H7 (cell line): ENCODE measurements at regions not wholly inside any gene's neighbourhood (a gene's known extent, or its start where the extent isn't known, plus 50 kb on each side); places are given as distances from the start of the nearest gene placed in this dataset.
"Not testable (repeated sequence)": the region's sequence is repeated elsewhere in the genome, so short reads cannot be mapped to it uniquely, and the experiment has no call there.

Experiments used
- DNase-seq: peaks from one replicate; pipeline ENCODE4 v3.0.0; 2012
- H3K27me3 ChIP-seq: 2 replicates; pipeline ENCODE4 v1.6.0; 2011; ENCODE audit warnings: mild to moderate bottlenecking, low read length; ENCODE audit not compliant: control insufficient read depth, insufficient read depth
- H3K36me3 ChIP-seq: replicated peaks from 2 replicates; pipeline ENCODE4 v1.5.1; 2011; ENCODE audit warnings: low read length; ENCODE audit not compliant: control insufficient read depth, insufficient read depth
- H3K4me3 ChIP-seq: 2 replicates; pipeline ENCODE4 v1.5.1; 2011; ENCODE audit warnings: low read depth, mild to moderate bottlenecking, control low read depth, low read length, moderate library complexity; ENCODE audit not compliant: insufficient read depth

GRCh38 chr10:35937546-35937945 is 295.4 kb upstream of the FZD8 start:
- Histone ChIP-seq H3K4me3 (no peak overlapping the region), H3K27me3 (no peaks in the 10 kb centered on the region), H3K36me3 (no peaks in the 10 kb centered on the region)
- DNase-seq = no peak

GRCh38 chr10:35934642-35934995 is 292.5 kb upstream of the FZD8 start:
- Histone ChIP-seq H3K27me3 (no peaks in the 10 kb centered on the region), H3K4me3 (no peak overlapping the region), H3K36me3 (no peaks in the 10 kb centered on the region)
- no peak for DNase-seq

GRCh38 chr10:35933940-35934641 is 292.0 kb upstream of the FZD8 start:
- DNase-seq = no peak
- H3K27me3 ChIP-seq = no peaks in the 10 kb centered on the region
- H3K36me3 ChIP-seq = no peaks in the 10 kb centered on the region
- no peak overlapping the region for H3K4me3 ChIP-seq

GRCh38 chr10:35933491-35933890 is 291.4 kb upstream of the FZD8 start:
- Histone ChIP-seq H3K4me3 (no peak overlapping the region), H3K36me3 (no peaks in the 10 kb centered on the region), H3K27me3 (no peaks in the 10 kb centered on the region)
- no peak for DNase-seq

- H3K36me3 ChIP-seq, H3K27me3 ChIP-seq, H3K4me3 ChIP-seq, DNase-seq: not testable (repeated sequence)
Measured at GRCh38 chr10:35929962-35930361, 287.9 kb upstream of the FZD8 start.

DNA sequence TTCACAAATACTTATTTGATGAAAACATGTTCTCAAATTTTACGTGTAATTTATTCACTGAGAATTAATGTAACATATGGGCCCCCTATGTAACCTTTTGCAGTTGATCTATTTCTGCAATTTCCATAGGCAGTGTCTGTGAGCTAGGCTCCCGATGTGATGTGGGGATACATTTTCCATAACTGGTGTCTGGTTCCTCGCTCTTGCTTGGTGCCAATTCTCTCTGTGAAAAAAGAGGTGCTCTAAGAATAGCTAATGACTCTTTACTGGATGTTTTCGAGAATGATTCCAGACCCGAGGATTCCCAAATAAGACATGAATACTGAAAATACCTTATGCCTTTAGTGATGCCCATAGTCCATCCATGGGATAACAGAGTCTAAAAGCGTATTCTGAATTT is 286.7 kb upstream of the FZD8 start:
- H3K27me3 ChIP-seq = no peaks in the 10 kb centered on the region
- no peaks in the 10 kb centered on the region for H3K36me3 ChIP-seq
- no peak for DNase-seq
- H3K4me3 ChIP-seq = no peak overlapping the region

GRCh38 chr10:35927990-35928488 is 285.9 kb upstream of the FZD8 start:
- Histone ChIP-seq H3K27me3 (no peaks in the 10 kb centered on the region), H3K4me3 (no peak overlapping the region), H3K36me3 (no peaks in the 10 kb centered on the region)
- DNase-seq = no peak

- no peak for DNase-seq
- Histone ChIP-seq H3K27me3 (no peaks in the 10 kb centered on the region), H3K4me3 (no peak overlapping the region), H3K36me3 (no peaks in the 10 kb centered on the region)
Measured at GRCh38 chr10:35927341-35927740, 285.2 kb upstream of the FZD8 start.

GRCh38 chr10:35926846-35927245 is 284.8 kb upstream of the FZD8 start:
- Histone ChIP-seq H3K36me3 (no peaks in the 10 kb centered on the region), H3K27me3 (no peaks in the 10 kb centered on the region), H3K4me3 (no peak overlapping the region)
- no peak for DNase-seq

- Histone ChIP-seq H3K36me3 (no peaks in the 10 kb centered on the region), H3K27me3 (no peaks in the 10 kb centered on the region), H3K4me3 (no peak overlapping the region)
- DNase-seq = no peak
Measured at GRCh38 chr10:35925493-35925892, 283.4 kb upstream of the FZD8 start.

- no peaks in the 10 kb centered on the region for H3K36me3 ChIP-seq
- DNase-seq = no peak
- no peaks in the 10 kb centered on the region for H3K27me3 ChIP-seq
- no peak overlapping the region for H3K4me3 ChIP-seq
Measured at GRCh38 chr10:35924759-35925158, 282.7 kb upstream of the FZD8 start.

GRCh38 chr10:35922876-35923600 is 280.9 kb upstream of the FZD8 start:
- DNase-seq = no peak
- Histone ChIP-seq H3K4me3 (no peak overlapping the region), H3K27me3 (no peaks in the 10 kb centered on the region), H3K36me3 (no peaks in the 10 kb centered on the region)

- no peak overlapping the region for H3K4me3 ChIP-seq
- no peaks in the 10 kb centered on the region for H3K27me3 ChIP-seq
- no peak for DNase-seq
- no peaks in the 10 kb centered on the region for H3K36me3 ChIP-seq
Measured at GRCh38 chr10:35921866-35922350, 279.8 kb upstream of the FZD8 start.

DNA sequence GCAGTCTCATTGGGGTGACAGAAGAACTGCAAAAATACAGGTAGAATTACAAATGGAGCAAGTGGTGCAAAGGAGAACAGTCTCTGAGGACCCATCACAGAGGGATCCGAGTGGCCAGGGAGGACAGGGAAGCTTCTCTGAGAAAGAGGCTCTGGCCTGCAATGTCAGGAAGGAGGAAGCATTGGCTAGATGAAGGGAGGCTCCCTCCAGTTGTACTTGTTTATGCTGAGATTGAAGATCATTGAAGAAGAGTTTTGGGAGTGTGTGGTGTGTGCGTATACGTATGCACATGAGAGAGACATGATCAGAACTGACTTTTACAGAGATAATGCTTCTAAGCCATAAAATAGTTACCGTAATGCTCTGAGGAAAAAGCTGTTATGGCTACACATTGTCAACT is 274.7 kb upstream of the FZD8 start:
- Histone ChIP-seq H3K27me3 (no peaks in the 10 kb centered on the region), H3K36me3 (no peaks in the 10 kb centered on the region), H3K4me3 (no peak overlapping the region)
- DNase-seq = no peak

DNA sequence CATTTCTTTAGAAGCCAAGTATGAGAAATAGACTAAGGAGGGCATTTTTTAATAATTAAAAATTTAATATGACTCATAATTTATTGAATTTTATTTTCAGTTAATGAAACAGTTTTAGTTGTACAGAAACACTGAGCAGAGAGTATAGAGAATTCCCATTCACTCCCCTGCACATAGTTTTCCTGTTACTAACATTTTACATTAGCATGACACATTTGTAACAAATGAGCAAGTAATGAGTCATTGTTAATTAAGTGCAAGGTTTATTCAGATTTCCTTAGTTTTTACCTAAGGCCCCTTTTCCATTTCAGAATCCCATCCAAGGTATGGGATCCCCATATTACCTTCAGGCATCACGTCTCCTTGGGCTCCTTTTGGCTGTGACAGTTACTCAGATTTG is 271.5 kb upstream of the FZD8 start:
- Histone ChIP-seq H3K4me3 (no peak overlapping the region), H3K27me3 (no peaks in the 10 kb centered on the region), H3K36me3 (no peaks in the 10 kb centered on the region)
- DNase-seq = no peak
